ENCODE measurements at regions not wholly inside any gene's neighbourhood (a gene's known extent, or its start where the extent isn't known, plus 50 kb on each side); places are given as distances from the start of the nearest gene placed in this dataset.

DNA sequence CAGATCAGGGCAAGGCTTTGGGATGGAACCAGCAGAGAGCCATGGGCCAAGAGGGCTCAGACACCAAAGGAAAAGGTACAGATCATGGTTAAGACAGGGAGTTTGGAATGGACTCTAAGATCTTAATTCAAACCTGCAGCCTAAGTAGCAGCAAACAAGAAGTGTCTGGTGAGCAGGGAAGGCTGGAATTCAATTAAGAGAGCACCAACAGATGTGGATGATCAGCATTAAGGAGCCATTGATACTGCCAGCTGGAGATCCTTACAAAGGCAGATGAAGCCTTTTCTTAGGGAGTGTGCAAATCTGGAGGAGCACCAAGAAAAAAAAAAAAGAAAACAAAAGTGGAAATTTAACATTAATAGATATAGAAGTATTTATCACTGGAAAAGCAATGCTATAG, 516.8 kb downstream of the RASEF start:
- intact Hi-C loops (cut with DNase I): no loop called here
- DNase-seq (no peak), ATAC-seq (no peak)

DNA sequence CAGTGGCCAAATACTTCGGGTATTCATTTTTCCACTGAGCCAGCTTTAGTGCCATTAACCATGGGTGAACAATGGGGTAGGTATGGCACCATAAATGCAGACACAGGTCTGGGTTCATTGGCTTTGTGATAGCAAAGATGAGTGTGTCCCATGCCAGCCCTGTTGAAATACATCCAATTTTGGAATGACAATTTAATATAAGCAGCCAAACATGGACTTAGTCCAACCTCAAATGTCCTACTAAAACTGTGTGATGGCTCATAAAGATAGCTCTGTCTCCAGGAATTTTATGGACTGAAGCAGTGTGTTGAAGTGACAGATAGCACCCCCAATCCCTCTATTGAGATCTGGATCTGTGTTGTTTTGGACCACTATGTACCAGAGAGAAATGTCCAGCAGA, 514.9 kb downstream of the RASEF start:
- no peak for ATAC-seq
- intact Hi-C loops (cut with DNase I): no loop called here
- no peak for DNase-seq

DNA sequence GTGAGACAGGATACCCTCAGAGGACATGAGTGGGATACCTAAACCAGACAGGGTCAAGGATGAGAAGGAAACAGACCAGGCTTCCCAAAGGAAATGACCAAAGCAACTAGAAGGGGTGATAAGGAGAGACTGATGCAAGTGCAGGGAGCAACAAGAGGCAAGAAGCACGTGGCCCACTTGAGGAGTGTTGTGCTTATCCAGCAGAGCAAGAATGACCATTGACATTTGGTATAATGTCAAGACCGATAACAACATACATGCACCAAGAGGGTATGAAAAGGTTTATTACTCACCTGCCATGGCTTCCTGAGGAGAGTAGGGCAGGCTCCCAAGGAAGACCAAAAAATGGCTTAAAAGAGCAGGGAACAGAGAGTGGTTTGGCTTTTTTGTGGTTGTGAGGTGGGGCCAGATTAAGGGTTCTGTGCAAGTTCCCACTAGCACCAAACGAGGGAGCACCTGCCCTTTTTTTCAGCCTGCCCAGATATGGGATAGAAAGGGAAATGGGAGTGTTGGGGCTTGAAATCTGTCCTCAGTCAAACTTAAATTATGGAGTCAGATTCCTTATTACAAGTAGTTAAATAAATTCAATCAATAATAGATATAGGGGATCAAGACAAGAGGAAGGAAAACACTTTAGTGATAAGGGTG, 513.6 kb downstream of the RASEF start:
- intact Hi-C loops (cut with DNase I): no loop called here
- ATAC-seq (no peak), DNase-seq (no peak)

DNA sequence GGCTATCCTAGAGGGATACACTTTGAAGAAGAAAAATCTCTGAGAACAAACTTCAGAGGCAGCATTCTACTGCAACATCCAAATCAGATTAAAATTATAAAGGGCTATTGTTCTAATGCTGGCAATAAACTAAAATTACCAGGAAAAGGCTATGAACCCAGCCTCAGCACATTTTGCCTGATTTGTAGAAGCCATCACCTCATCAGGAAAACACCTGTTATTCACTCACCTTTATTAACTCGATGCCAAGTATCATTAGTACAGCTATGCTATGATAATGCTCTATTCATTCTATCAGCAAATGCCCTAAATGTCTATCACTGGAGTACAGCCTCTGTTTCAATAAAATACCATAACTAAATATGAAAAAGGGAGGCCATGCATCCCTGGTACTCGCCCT, 510.2 kb downstream of the RASEF start:
- intact Hi-C loops (cut with DNase I): no loop called here
- ATAC-seq (no peak), DNase-seq (no peak)

DNA sequence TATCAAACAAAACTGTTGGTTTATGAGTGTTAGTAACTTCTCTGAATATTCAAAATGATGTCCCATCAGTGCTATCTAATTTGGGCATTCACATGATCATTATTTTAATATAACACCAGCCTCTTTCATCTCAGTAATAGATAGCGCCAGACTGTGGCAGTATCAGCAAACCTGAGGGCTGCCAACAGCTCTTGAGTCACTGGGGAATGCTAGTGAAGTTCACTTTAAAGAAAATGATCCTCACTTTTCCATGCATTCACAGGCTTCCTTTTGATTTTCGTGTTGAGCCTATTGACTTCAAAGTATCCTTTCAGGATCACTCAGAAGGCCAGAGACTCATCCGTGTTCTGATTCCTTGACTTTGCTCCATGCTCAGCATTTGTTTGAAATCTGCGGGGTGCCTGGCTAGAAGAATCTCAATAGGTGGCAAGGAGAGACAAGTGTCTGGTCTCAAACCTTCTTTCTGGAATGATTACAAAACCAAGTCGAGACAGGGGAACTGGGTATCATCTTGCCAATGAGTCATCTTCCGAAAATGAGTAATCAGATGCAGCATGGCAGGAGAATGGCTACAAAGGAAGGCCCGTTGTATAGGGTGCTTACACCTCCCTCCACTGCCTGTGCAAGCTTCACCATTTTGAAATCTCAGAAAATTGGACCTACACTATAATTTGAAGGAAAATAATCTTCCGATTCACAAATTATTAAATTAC, 509.1 kb downstream of the RASEF start:
- no peak for ATAC-seq

DNA sequence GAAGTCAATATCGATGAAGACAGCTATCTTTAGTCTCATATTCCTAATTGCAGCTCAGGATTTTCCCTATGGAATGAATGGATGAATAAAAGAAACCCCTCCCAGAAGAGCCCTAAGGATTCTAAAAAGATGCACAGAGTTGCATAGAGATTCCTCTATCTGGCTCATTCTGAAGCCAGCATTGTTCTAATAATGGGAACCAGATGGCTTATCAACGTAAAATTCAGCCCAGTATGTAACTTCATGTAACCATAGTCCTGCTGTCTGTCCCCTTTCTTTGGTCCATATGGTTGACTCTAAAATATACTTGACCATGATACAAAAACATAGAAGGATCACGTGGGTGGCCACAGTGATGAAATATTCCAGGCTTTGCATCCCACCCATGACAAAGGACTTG, 508.6 kb downstream of the RASEF start:
- DNase-seq (no peak), ATAC-seq (no peak)
- intact Hi-C loops (cut with DNase I): no loop called here

More for the DNA sequence above, 509.1 kb downstream of the RASEF start:
- DNase-seq: no peak
- intact Hi-C loops (cut with DNase I): no loop called here

DNA sequence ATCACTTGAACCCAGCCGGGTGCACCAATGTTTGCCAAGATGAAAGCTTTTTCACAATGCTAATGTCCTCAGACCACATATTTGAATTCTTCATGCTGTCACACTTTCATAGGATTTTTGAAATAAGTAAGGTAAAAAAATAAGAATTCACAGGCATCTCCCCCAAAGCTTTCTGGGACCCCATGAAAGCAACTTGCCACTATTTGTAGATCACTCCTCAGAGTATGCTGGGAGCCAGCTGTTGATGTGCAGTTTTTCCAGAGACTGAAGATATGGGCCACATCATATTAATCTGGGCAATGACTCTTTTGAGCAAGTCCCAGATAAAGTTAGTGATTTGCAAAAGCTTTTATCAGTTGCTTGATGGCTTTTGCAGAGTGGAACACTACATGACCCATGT, 507.9 kb downstream of the RASEF start:
- DNase-seq (no peak), ATAC-seq (no peak)
- intact Hi-C loops (cut with DNase I): no loop called here

DNA sequence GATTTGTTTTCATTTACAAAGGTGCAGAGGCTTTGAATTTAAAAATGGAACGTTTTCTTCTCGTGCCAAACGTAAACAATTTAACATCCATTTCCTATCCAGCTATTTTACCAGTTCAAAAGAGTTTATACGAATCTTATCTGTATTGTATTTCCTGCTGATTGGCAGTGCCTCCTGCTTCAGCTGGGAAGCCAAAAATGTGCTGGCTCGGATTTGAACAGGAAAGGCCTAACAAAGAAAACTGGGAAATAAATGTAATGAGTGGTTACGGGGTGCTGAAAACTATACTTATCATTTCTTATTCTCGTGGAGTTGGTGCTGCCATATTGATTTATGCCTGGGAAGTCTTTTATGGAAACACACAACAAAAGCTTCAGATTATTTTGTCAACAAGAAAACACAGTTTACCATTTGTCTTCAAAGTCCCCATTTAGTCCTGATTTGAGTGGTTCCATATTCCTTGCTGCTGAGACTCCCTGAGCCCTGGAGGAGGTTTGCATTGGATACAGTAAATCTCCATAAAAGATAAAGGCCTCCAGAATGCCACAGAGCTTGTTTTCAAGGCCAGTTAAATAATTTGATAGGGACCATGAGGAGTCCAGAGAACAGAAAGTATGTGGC, 507.4 kb downstream of the RASEF start:
- intact Hi-C loops (cut with DNase I): no loop called here
- DNase-seq (no peak), ATAC-seq (no peak)

DNA sequence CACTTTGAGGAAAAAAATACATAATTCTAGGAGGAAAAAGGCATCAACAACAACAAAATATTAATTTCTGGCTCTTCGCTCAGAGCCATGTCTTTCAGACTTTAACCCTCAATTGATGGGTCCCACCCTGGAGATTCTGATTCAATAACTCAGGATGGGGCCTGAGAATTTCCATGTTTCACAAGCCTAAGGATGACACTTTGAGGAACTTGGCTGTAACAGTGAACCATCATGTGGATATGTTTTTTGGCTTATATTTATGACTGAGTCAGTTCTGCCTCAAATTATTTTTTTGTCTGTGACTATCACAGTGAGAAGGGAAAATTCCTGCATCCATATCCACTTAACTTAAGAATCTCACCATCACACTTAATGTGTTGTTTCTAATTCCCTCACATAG, 504.6 kb downstream of the RASEF start:
- no peak for ATAC-seq
- DNase-seq: no peak
- intact Hi-C loops (cut with DNase I): no loop called here

DNA sequence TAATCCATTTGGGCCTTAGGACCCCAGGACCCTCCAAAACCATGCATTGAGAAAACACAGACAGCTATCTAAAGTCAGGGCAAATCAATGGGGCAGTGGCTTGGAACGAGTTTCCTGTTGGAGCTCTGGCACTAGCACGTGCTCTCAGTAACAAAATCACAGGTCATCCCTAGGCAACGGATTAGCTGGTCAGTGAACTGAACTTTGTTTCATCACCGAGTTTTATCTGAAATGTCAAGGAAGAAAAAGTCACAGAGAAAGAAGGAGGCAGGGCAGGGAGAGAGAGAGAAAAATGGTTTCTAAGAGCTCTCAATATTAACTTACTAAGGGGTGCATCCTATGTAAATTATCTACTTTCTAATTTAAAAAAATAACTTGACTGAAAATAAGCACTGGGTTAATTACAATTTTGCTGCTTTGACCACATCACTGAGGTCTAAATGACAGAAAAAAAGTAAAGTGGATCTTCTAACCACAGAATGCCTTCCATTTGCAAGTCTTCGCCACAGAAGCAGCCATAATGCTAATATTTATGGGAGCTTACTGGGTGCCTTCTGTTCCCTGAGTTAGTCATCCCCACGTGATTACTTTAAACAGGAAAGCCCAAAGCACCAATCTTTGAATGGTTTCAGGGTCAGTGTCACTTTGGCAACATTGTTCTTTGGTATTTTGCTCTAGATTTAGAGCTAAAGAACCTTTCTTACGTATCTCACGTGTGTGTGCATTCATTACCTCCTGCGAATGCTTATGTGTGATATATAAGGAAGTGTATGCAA, 503.9 kb downstream of the RASEF start:
- ATAC-seq (no peak), DNase-seq (no peak)
- intact Hi-C loops (cut with DNase I): no loop called here

DNA sequence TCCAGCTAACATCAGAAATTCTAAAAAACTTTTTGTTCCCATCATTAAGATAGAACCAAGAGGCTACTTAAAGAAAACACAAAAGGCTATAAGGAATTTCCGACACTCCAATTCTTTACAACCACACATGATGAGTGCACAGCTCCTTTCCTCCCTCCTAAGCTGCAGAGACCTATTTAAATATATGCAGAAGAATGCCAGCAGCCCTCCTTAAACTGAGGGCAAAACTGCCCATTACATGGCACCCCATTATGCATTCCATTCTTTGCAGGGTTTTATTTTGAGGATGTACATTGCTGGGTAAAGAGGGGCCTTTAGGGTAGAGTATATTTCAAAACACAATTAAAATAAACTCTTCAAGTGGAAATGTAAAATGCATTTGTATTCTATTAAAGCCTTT, 502.9 kb downstream of the RASEF start:
- ATAC-seq: no peak
- intact Hi-C loops (cut with DNase I): no loop called here
- no peak for DNase-seq

DNA sequence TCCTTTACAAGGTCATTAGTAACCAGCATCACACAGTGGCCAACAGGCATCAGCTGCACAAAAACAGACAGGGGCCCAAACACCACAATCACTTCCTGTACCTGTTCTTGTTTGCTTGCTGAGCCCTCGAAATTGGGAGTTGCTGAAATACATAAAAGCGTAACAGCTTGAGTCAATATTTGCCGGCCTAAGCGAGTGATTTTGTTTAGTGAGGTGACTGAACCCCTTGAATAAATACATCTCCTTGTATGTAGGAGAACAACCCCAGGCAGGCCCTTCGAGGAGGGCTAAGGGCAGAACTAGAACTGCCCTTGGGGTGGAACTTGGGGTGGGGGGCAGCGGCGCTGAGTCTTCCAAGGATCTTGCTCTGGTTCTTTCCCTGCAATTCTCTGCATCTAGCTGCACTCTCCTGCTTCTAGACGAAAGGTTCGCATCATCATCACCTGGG, 502.5 kb downstream of the RASEF start:
- no peak for DNase-seq
- intact Hi-C loops (cut with DNase I): no loop called here
- ATAC-seq: no peak

DNA sequence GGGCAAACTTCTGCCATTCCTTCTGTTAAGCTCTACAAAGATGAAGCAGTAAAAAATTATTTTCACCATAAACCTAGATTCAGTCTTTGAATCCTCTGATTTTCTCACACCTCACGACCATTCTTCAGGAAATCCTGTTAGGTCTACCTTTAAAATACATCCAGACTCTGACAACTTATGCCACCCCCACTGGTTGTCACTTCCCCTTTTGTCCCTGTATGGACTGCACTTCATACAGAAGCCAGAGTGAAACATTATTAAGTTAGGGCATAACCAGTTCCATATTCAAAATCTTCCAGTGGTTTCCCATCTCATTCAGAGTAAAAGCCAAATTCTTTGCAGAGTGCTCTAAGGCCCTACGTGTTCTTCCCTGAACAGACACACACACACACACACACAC, 499.8 kb downstream of the RASEF start:
- ATAC-seq (no peak), DNase-seq (no peak)
- intact Hi-C loops (cut with DNase I): no loop called here

DNA sequence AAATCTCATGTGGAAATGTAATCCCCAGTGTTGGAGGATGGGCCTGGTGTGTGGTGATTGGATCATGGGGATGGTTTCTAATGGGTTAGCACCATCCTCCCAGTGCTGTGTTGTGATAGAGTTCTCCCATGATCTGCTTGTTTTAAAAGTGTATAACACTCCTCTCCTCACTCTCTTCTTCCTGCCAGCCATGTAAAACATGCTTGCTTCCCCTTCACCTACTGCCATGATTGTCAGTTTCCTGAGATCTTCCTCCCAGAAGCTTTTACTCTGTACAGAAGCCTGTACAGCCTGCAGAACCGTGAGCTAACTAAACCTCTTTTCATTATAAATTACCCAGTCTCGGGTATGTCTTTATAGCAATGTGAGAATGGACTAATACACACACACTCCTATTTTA, 499.1 kb downstream of the RASEF start:
- DNase-seq (no peak), ATAC-seq (no peak)
- intact Hi-C loops (cut with DNase I): no loop called here

DNA sequence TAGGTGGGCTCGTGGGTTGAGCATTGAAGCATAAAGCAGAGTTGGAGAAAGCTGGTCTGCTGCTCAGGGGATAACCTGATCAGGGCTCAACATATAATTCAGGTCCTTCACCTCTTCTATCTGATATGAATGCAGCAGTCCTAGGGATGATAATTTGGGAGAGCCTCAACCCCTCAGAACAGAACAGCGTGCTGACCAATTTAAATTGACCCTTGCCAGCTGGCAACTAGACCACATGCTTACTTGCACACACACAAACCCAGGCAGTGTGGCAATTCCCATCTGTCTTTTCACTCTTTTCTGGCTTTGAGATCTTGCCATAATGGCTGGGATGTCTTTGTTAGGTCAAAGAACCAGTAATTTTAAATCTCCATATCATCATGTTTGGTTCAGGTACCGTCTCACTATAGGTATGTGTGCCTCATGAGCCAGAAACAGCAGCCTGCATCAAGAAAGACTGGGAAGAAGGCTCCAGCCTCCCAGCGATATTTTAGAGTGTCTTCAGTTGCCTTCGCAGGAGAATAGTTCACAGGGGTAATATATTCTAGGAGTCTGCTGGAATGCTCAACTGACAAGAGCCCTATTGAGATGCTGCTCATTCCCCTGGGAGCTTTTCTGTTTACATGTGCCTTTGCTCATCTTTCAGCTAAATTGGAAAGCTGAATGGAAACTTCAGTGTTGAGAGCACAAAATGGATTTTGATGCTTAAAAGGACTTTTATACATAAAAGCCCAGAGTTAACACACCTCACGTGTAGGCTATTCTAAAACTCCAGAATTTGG, 497.6 kb downstream of the RASEF start:
- intact Hi-C loops (cut with DNase I): no loop called here
- ATAC-seq (no peak), DNase-seq (no peak)

DNA sequence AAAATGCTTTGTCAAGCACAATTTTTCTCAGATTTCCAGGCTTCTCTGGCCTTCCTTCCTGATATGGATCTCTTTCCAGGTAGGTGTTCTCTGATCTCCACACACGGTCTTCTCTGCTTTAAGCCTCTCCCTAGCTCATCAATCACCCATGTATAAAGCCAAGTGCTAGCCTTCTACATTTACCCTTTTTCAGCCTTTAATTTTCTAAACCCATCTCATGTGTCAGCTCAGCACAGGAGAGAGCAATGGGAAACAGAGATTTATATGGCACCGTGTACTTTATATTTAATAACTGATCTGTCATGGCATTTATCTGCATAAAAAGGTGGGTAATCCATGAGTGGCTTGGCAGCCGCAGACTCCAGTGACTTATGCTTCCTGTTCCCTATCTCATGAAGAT, 495.0 kb downstream of the RASEF start:
- intact Hi-C loops (cut with DNase I): no loop called here
- DNase-seq (no peak), ATAC-seq (no peak)

DNA sequence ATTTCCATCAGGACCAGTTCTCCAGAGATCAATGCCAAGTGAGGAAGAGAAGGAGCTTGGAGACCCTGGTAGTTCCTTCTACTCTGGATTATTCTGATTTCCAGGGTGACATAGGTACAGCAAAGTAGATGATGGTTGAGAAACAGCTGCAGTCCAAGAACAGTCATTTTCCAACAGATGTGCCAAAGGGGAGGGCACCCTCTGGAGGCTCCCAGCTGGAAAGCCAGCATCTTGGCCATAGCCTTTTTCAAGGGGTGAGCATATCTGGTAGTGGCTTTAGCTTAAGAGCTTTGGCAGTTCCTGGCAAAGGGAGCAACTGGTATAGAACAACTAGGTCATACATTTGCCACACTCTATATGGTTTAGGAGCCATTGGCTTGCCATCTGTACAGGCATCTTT, 492.7 kb downstream of the RASEF start:
- intact Hi-C loops (cut with DNase I): no loop called here
- ATAC-seq (no peak), DNase-seq (no peak)

DNA sequence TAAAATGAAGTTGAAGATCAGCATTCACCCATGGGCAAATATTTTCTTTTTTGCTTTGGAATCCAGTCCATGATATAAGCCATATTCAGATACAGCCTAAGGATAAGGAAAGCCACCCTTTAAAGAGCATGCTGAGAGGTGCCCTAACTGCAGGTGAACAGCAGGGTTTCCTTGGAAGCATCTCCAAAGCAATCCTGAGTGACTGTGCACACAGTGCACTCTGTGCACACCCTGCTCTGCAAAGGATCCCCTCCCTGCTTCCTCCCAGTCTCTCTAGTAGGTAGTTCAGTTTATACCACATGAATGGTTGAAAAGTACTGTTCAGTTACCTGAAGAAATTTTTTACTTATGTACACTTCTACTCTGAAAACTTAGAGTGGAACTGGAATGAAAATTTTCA, 491.4 kb downstream of the RASEF start:
- intact Hi-C loops (cut with DNase I): no loop called here
- DNase-seq (no peak), ATAC-seq (no peak)

DNA sequence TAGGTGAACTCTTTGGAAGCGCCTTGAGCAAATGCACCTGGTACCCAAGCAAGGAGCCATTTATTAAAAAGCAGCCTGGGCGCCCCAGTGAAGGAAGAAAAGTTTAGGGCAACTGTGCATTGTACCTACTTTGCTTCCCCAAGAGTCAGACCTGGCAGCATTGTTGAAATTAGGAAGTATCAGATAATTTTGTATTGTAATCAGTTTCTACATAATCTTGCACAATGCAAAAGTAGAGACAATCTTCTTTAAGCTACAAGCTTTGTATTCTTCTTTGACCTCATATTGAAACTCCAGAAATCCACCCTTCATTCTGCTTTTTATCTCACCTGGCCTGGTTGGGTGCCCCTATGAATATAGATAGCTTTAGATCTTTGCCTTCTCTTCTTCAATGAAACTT, 490.8 kb downstream of the RASEF start:
- intact Hi-C loops (cut with DNase I): no loop called here
- DNase-seq: no peak
- no peak for ATAC-seq

Measured in left cardiac atrium (tissue), 4 donors.